Upper lobe of left lung (tissue), 4 donors: ENCODE measurements at regions not wholly inside any gene's neighbourhood (a gene's known extent, or its start where the extent isn't known, plus 50 kb on each side); places are given as distances from the start of the nearest gene placed in this dataset.
A peak's percentile ranks its signal among the peaks of the same experiment; 100 is the strongest.

ENCODE experiments used
- POLR2A ChIP-seq, 4 donors: fragments of 450-650 bp; IDR thresholded peaks; one replicate each; pipeline ENCODE4 v1.5.1; 2016 to 2017; ENCODE audit warnings: antibody characterized with exemption in 4 of 4, mild to moderate bottlenecking in 2 of 4
- POLR2AphosphoS5 ChIP-seq, 2 donors: sonication (generic); formaldehyde crosslinking; IDR thresholded peaks; one replicate each; pipeline ENCODE4 v1.5.1; 2017; ENCODE audit warnings: antibody characterized with exemption in 2 of 2
- TF ChIP-seq, protein P1 (sequence below), 6 experiments: fragments of 450-650 bp in 4 of 6; fragments of 200-600 bp in 2 of 6; sonication (generic) in 2 of 6; IDR thresholded peaks; one replicate each; pipeline ENCODE4 v1.5.1; 2016 to 2019; ENCODE audit warnings: antibody characterized with exemption in 6 of 6

GRCh38 chr10:55629793-55630490 is 731.1 kb downstream of the ZWINT start:
- no peak for TF ChIP-seq POLR2A (IDR thresholded peaks at IDR 0.05)
- TF ChIP-seq, protein P1, sequence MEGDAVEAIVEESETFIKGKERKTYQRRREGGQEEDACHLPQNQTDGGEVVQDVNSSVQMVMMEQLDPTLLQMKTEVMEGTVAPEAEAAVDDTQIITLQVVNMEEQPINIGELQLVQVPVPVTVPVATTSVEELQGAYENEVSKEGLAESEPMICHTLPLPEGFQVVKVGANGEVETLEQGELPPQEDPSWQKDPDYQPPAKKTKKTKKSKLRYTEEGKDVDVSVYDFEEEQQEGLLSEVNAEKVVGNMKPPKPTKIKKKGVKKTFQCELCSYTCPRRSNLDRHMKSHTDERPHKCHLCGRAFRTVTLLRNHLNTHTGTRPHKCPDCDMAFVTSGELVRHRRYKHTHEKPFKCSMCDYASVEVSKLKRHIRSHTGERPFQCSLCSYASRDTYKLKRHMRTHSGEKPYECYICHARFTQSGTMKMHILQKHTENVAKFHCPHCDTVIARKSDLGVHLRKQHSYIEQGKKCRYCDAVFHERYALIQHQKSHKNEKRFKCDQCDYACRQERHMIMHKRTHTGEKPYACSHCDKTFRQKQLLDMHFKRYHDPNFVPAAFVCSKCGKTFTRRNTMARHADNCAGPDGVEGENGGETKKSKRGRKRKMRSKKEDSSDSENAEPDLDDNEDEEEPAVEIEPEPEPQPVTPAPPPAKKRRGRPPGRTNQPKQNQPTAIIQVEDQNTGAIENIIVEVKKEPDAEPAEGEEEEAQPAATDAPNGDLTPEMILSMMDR (IDR thresholded peaks at IDR 0.05): peak in 4 of 6 experiments; percentile 12 to 43 (median 31)
- TF ChIP-seq POLR2AphosphoS5 (IDR thresholded peaks at IDR 0.05): no peak
